NCI-H1417 (cell line): ENCODE measurements at regions not wholly inside any gene's neighbourhood (a gene's known extent, or its start where the extent isn't known, plus 50 kb on each side); places are given as distances from the start of the nearest gene placed in this dataset.

Experiments used
- DNase-seq, 3 experiments: peaks; one replicate each; lab custom pipeline; 2025; lab: John Stamatoyannopoulos, UW

GRCh38 chr22:27344546-27344945 is 457.0 kb downstream of the MN1 start:
- no peak for DNase-seq

GRCh38 chr22:27345691-27346090 is 455.9 kb downstream of the MN1 start:
- DNase-seq = no peak

GRCh38 chr22:27347951-27348350 is 453.6 kb downstream of the MN1 start:
- no peak for DNase-seq

GRCh38 chr22:27348634-27349033 is 452.9 kb downstream of the MN1 start:
- DNase-seq = no peak

- no peak for DNase-seq
Observed at GRCh38 chr22:27349456-27349855, 452.1 kb downstream of the MN1 start.

- no peak for DNase-seq
Observed at GRCh38 chr22:27350306-27350705, 451.2 kb downstream of the MN1 start.

GRCh38 chr22:27352426-27352825 is 449.1 kb downstream of the MN1 start:
- DNase-seq = no peak

- peak in 2 of 3 experiments; percentile 2 to 55 for DNase-seq
Observed at GRCh38 chr22:27358096-27358870, 443.3 kb downstream of the MN1 start.

GRCh38 chr22:27370269-27370668 is 431.3 kb downstream of the MN1 start:
- no peak for DNase-seq

GRCh38 chr22:27370987-27371386 is 430.6 kb downstream of the MN1 start:
- no peak for DNase-seq

- no peak for DNase-seq
Observed at GRCh38 chr22:27372364-27372763, 429.2 kb downstream of the MN1 start.

GRCh38 chr22:27372969-27373670 is 428.4 kb downstream of the MN1 start:
- DNase-seq = peak; percentile 1 to 60 (median 29)

- peak in 2 of 3 experiments; percentile 18 to 21 for DNase-seq
Observed at GRCh38 chr22:27377501-27378295, 423.9 kb downstream of the MN1 start.

- peak in 1 of 3 experiments; percentile 4 for DNase-seq
Observed at GRCh38 chr22:27378311-27378800, 423.2 kb downstream of the MN1 start.

- no peak for DNase-seq
Observed at GRCh38 chr22:27378995-27379394, 422.6 kb downstream of the MN1 start.

- no peak for DNase-seq
Observed at GRCh38 chr22:27380855-27381254, 420.7 kb downstream of the MN1 start.

- DNase-seq = no peak
Observed at GRCh38 chr22:27381552-27381951, 420.0 kb downstream of the MN1 start.

GRCh38 chr22:27381960-27382742 is 419.4 kb downstream of the MN1 start:
- DNase-seq = no peak

GRCh38 chr22:27382947-27383346 is 418.6 kb downstream of the MN1 start:
- DNase-seq = no peak

GRCh38 chr22:27383896-27384295 is 417.7 kb downstream of the MN1 start:
- no peak for DNase-seq

GRCh38 chr22:27385261-27385998 is 416.1 kb downstream of the MN1 start:
- peak in 1 of 3 experiments; percentile 5 for DNase-seq
